ENCODE measurements at regions not wholly inside any gene's neighbourhood (a gene's known extent, or its start where the extent isn't known, plus 50 kb on each side); places are given as distances from the start of the nearest gene placed in this dataset.
"Not testable (repeated sequence)": the region's sequence is repeated elsewhere in the genome, so short reads cannot be mapped to it uniquely, and the experiment has no call there.

GRCh38 chr2:134056173-134056572 lies 197.7 kb upstream of the MGAT5 start:
- DNase-seq (ENCODE audit: low read depth), result no peak
- Histone ChIP-seq H3K27me3 (ENCODE audit: control insufficient read depth, insufficient read depth, low read length) (no peaks in the 10 kb centered on the region), H3K4me3 (ENCODE audit: low read depth, low read length) (no peak overlapping the region), H3K36me3 (ENCODE audit: control insufficient read depth, insufficient read depth, low read length) (no peaks in the 10 kb centered on the region)
- TF ChIP-seq, protein P1, sequence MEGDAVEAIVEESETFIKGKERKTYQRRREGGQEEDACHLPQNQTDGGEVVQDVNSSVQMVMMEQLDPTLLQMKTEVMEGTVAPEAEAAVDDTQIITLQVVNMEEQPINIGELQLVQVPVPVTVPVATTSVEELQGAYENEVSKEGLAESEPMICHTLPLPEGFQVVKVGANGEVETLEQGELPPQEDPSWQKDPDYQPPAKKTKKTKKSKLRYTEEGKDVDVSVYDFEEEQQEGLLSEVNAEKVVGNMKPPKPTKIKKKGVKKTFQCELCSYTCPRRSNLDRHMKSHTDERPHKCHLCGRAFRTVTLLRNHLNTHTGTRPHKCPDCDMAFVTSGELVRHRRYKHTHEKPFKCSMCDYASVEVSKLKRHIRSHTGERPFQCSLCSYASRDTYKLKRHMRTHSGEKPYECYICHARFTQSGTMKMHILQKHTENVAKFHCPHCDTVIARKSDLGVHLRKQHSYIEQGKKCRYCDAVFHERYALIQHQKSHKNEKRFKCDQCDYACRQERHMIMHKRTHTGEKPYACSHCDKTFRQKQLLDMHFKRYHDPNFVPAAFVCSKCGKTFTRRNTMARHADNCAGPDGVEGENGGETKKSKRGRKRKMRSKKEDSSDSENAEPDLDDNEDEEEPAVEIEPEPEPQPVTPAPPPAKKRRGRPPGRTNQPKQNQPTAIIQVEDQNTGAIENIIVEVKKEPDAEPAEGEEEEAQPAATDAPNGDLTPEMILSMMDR (IDR thresholded peaks at IDR 0.05; ENCODE audit: insufficient read depth, low read length, poor library complexity, severe bottlenecking), result no peak

GRCh38 chr2:134061066-134061465 lies 192.8 kb upstream of the MGAT5 start:
- not testable (repeated sequence) for H3K36me3 ChIP-seq (ENCODE audit: control insufficient read depth, insufficient read depth, low read length); H3K4me3 ChIP-seq (ENCODE audit: low read depth, low read length); H3K27me3 ChIP-seq (ENCODE audit: control insufficient read depth, insufficient read depth, low read length); DNase-seq (ENCODE audit: low read depth)

DNA sequence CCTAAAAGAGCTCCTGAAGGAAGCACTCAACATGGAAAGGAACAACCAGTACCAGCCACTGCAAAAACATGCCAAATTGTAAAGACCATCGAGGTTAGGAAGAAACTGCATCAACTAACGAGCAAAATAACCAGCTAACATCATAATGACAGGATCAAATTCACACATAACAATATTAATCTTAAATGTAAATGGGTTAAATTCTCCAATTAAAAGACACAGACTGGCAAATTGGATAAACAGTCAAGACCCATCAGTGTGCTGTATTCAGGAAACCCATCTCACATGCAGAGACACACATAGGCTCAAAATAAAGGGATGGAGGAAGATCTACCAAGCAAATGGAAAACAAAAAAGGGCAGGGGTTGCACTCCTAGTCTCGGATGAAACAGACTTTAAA lies 191.6 kb upstream of the MGAT5 start:
- H3K36me3 ChIP-seq (ENCODE audit: control insufficient read depth, insufficient read depth, low read length); DNase-seq (ENCODE audit: low read depth); H3K4me3 ChIP-seq (ENCODE audit: low read depth, low read length); H3K27me3 ChIP-seq (ENCODE audit: control insufficient read depth, insufficient read depth, low read length): not testable (repeated sequence)

DNA sequence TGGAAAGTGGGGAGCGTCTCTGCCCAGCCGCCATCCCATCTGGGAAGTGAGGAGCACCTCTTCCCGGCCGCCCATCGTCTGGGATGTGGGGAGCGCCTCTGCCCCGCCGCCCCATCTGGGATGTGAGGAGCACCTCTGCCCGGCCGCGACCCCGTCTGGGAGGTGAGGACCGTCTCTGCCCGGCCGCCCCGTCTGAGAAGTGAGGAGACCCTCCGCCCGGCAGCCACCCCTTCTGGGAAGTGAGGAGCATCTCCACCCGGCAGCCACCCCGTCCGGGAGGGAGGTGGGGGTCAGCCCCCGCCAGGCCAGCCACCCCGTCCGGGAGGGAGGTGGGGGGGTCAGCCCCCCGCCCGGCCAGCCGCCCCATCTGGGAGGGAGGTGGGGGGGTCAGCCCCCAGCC lies 190.0 kb upstream of the MGAT5 start:
- H3K4me3 ChIP-seq (ENCODE audit: low read depth, low read length); H3K27me3 ChIP-seq (ENCODE audit: control insufficient read depth, insufficient read depth, low read length); H3K36me3 ChIP-seq (ENCODE audit: control insufficient read depth, insufficient read depth, low read length); DNase-seq (ENCODE audit: low read depth): not testable (repeated sequence)

- Histone ChIP-seq H3K4me3 (ENCODE audit: low read depth, low read length) (no peak overlapping the region), H3K27me3 (ENCODE audit: control insufficient read depth, insufficient read depth, low read length) (no peaks in the 10 kb centered on the region), H3K36me3 (ENCODE audit: control insufficient read depth, insufficient read depth, low read length) (no peaks in the 10 kb centered on the region)
- DNase-seq (ENCODE audit: low read depth), result no peak
- TF ChIP-seq, protein P1 (IDR thresholded peaks at IDR 0.05; ENCODE audit: insufficient read depth, low read length, poor library complexity, severe bottlenecking), result no peak
These were observed 183.6 kb upstream of the MGAT5 start for GRCh38 chr2:134070281-134070741.

- Histone ChIP-seq H3K27me3 (ENCODE audit: control insufficient read depth, insufficient read depth, low read length) (no peaks in the 10 kb centered on the region), H3K4me3 (ENCODE audit: low read depth, low read length) (no peak overlapping the region), H3K36me3 (ENCODE audit: control insufficient read depth, insufficient read depth, low read length) (no peaks in the 10 kb centered on the region)
- DNase-seq (ENCODE audit: low read depth), result no peak
- TF ChIP-seq, protein P1 (IDR thresholded peaks at IDR 0.05; ENCODE audit: insufficient read depth, low read length, poor library complexity, severe bottlenecking), result no peak
These were observed 181.5 kb upstream of the MGAT5 start for GRCh38 chr2:134072341-134072740.

DNA sequence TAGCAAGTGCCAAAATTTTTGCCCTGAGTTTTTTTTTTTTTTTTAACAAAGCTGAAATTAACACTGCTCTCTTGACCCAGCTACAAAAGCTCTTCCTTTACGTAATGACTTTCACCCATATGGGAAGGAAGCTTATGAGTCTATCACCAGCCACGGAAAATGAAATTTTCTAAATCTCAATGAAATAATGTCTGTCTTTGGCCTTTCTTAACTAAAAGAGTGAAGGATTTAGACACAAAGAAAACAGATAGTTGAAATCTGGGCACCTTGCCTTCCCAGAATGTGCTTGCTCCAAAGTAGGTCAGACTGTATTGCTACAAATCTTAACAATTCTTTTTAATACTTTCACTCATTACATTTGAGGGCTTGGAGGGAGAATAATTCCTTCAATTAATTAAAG lies 180.8 kb upstream of the MGAT5 start:
- no peaks in the 10 kb centered on the region for H3K27me3 ChIP-seq (ENCODE audit: control insufficient read depth, insufficient read depth, low read length)
- H3K4me3 ChIP-seq (ENCODE audit: low read depth, low read length), result no peak overlapping the region
- no peak for DNase-seq (ENCODE audit: low read depth)
- TF ChIP-seq, protein P1 (IDR thresholded peaks at IDR 0.05; ENCODE audit: insufficient read depth, low read length, poor library complexity, severe bottlenecking), result no peak
- no peaks in the 10 kb centered on the region for H3K36me3 ChIP-seq (ENCODE audit: control insufficient read depth, insufficient read depth, low read length)

Data from kidney epithelial cell (primary cell).